ENCODE measurements at regions not wholly inside any gene's neighbourhood (a gene's known extent, or its start where the extent isn't known, plus 50 kb on each side); places are given as distances from the start of the nearest gene placed in this dataset.
A peak's percentile ranks its signal among the peaks of the same experiment; 100 is the strongest.

GRCh38 chr1:79197421-79197820, 190.9 kb upstream of the ADGRL4 start:
- DNase-seq (ENCODE audit: low read depth, low spot score) = no peak

GRCh38 chr1:79196211-79196610, 189.7 kb upstream of the ADGRL4 start:
- no peak for DNase-seq (ENCODE audit: low read depth, low spot score)

DNA sequence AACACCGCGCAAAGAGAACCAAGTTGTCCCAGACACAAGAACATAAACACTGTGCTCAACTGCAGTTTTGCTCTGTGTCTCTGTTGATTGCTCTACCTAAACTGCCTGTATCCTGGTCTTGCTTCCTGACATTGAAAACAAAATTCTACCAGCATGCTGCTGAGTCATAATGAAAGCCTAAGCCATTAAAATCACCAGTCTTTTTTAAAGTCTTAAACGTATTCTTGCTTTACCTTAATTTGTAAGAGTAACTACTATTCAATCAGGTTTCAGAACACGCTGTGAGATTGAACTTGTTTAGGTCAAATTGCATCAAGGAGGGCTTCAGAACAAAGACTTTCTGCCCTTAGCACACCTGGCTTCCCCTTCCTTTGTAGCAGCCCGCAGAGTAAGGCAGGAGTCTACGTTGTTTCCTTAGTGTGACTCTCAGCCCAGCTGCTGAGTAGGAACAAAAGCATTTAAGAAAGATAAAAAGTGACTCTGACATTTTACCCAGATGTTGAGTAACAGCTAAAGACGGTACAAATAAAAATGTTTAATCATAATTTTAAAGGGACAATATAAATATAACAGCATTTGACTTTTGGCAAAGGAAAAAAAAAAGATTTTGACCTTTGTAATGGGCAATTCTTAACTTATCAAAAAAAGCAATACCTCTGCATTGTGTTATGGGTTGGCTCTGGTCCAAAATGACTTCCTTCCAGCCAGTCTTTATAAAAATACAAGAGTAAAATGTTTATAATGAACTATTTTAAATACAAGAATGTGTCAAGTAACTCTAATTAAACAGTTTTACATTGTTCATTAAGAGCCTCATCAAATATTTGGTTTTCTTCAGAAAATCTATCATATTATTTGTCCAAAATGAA, 186.9 kb upstream of the ADGRL4 start:
- peak; percentile 71 for DNase-seq (ENCODE audit: low read depth, low spot score)

DNA sequence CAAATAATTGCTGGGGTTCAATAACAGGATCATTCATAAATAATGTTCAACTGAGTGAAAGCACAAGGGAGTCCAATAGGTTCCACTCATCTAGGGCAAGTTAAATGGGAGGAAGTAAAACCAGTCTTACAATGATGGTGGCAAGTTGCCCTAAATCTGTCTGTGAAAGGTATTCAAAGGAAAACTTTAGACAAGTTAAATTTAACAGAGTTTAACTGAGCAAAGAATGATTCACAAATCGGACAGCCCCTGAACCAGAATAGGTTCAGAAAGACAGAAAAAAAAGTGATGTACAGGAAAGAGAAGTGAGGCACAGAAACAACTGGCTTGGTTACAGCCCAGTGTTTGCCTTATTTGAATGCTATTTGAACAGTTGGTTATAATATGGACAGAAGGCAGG, 183.5 kb upstream of the ADGRL4 start:
- no peak for DNase-seq (ENCODE audit: low read depth, low spot score)

GRCh38 chr1:79188337-79188736, 181.8 kb upstream of the ADGRL4 start:
- no peak for DNase-seq (ENCODE audit: low read depth, low spot score)

GRCh38 chr1:79186260-79186659, 179.7 kb upstream of the ADGRL4 start:
- no peak for DNase-seq (ENCODE audit: low read depth, low spot score)

- no peak for DNase-seq (ENCODE audit: low read depth, low spot score)
Measured at GRCh38 chr1:79177844-79178243, 171.3 kb upstream of the ADGRL4 start.

- DNase-seq (ENCODE audit: low read depth, low spot score) = no peak
Measured at GRCh38 chr1:79161077-79161476, 154.5 kb upstream of the ADGRL4 start.

- DNase-seq (ENCODE audit: low read depth, low spot score) = no peak
Measured at GRCh38 chr1:79155991-79156390, 149.5 kb upstream of the ADGRL4 start.

- no peak for DNase-seq (ENCODE audit: low read depth, low spot score)
Measured at GRCh38 chr1:79151006-79151796, 144.7 kb upstream of the ADGRL4 start.

- DNase-seq (ENCODE audit: low read depth, low spot score) = no peak
Measured at GRCh38 chr1:79150576-79150975, 144.0 kb upstream of the ADGRL4 start.

DNA sequence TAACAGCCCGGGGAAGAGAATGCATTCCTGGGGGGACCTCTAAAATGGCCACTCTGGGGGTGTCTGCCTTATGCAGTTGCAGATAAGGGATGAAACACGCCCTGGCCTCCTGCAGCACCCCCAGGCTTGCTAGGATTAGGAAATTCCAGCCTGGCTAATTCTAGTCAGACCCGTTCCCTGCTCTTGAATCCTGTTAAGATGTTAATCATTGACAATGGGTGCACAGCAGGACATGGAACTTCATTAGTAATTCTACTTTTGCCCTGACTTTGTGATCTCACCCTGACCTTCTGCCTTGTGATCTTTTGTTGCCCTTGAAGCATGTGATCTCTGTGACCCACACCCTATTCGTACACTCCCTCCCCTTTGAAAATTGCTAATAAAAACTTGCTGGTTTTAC, 131.7 kb upstream of the ADGRL4 start:
- peak; percentile 47 for DNase-seq (ENCODE audit: low read depth, low spot score)

GRCh38 chr1:79133774-79134364, 127.3 kb upstream of the ADGRL4 start:
- DNase-seq (ENCODE audit: low read depth, low spot score) = no peak

DNA sequence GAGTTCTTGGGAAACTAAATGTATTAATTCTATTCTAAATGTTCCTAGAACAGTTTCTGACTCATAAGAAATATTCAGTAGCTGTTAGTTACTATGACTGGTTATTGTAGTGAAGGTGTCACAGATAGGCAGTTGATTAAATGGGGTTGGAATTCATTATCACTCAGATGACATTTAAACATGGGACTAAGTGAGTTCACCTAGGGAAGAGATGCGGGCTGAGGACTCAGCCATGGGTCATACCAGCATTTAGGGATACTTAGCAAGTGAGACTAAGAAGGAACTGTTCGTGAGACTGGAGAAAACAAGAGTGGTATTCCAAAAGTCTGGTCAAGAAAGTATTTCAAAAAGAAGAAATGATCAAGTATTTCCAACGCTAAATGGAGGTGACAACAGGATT, 125.1 kb upstream of the ADGRL4 start:
- DNase-seq (ENCODE audit: low read depth, low spot score) = no peak

- no peak for DNase-seq (ENCODE audit: low read depth, low spot score)
Measured at GRCh38 chr1:79129914-79130313, 123.4 kb upstream of the ADGRL4 start.

- DNase-seq (ENCODE audit: low read depth, low spot score) = no peak
Measured at GRCh38 chr1:79128722-79129121, 122.2 kb upstream of the ADGRL4 start.

DNA sequence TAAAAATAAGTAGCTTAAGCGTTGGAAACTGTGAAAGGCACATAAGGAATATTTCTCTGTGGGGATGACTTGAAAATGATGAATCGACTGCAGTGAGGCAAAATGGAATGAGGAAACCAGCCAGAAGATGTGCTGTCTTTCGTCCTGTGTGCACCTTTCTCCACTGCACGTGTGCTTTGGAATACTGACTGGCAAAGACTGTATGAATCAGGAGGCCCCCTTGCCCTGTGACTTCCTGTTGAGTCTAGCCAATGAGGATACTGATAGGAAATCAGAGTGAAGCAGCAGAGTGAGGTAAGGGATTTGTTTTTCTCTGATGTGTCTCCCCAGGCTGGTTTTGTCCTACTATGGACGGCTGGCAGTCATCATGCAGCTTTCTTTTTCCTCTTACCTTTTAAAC, 118.2 kb upstream of the ADGRL4 start:
- no peak for DNase-seq (ENCODE audit: low read depth, low spot score)

- DNase-seq (ENCODE audit: low read depth, low spot score) = no peak
Measured at GRCh38 chr1:79122521-79122920, 116.0 kb upstream of the ADGRL4 start.

- DNase-seq (ENCODE audit: low read depth, low spot score) = no peak
Measured at GRCh38 chr1:79117376-79117775, 110.8 kb upstream of the ADGRL4 start.

GRCh38 chr1:79113836-79114235, 107.3 kb upstream of the ADGRL4 start:
- DNase-seq (ENCODE audit: low read depth, low spot score) = no peak

GRCh38 chr1:79110749-79111148, 104.2 kb upstream of the ADGRL4 start:
- no peak for DNase-seq (ENCODE audit: low read depth, low spot score)

GRCh38 chr1:79109445-79109844, 102.9 kb upstream of the ADGRL4 start:
- no peak for DNase-seq (ENCODE audit: low read depth, low spot score)

DNA sequence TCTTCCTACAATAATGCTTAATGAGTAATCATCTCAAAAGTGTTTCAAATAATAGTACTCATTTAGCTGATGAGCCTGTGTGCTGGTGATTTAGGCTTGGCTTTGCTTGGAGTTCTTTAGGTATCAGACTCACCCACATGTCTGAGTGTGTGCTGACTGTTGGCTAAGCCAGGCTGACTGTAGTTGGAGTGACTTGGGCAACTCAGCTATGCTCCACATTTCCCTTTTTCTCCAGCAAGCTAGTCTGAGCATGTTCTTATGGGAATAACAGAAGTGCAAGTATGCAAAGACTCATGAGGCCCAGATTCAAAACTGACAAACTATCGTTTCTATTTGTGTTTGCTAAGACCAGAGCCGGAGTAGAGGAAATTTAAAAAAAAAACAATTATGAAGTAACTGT, 99.0 kb upstream of the ADGRL4 start:
- DNase-seq (ENCODE audit: low read depth, low spot score) = no peak
